ENCODE measurements at regions not wholly inside any gene's neighbourhood (a gene's known extent, or its start where the extent isn't known, plus 50 kb on each side); places are given as distances from the start of the nearest gene placed in this dataset.

DNA sequence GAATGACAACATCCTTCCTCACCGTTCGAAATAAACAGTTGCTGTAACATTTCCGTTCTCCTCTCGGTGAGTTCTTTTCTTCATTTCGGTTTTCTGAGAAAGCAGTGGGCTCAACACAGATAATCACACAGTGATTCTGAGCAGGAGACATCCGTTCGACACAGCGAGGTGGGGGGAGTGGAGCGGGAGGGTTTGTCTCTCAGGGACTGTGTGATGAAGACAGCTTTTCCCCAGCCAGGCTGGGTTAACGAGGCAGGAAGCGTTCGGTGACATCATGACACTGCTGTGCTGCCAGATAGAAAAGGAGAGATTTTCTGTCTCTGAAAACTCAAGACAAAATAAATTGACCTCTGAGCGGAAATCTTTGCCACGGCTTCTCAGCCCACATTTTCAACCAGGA is 119.3 kb downstream of the CRLF2 start:
- Histone ChIP-seq H3K4me2 (no peak overlapping the region), H3K4me3 (no peak overlapping the region), H4K20me1 (replicated peaks; ENCODE audit: insufficient read depth) (no peaks in the 10 kb centered on the region), H3K27me3 (ENCODE audit: insufficient read depth) (no peaks in the 10 kb centered on the region), H3K79me2 (replicated peaks; ENCODE audit: insufficient read depth) (no peaks in the 10 kb centered on the region), H3K9me2 (ENCODE audit: insufficient read depth) (no peaks in the 10 kb centered on the region), H3K27ac (ENCODE audit: low read depth) (no peak overlapping the region), H3K4me1 (ENCODE audit: insufficient read depth) (no peaks in the 10 kb centered on the region), H3F3A (replicated peaks; ENCODE audit: low read depth) (no peaks in the 10 kb centered on the region), H3K36me3 (ENCODE audit: insufficient read depth) (no peaks in the 10 kb centered on the region), H2AFZ (0 out of 2 replicates have a peak overlapping the region, but pooled peaks have one; percentile 76)
- no peak for ATAC-seq
- peaks cover 5% of the 10 kb centered on the region for H3K27me3 Mint-ChIP-seq (ENCODE audit: insufficient read depth, low read depth, poor library complexity)
- TF ChIP-seq EZH2 (IDR thresholded peaks at IDR 0.05; ENCODE audit: low read depth, unreplicated experiment) (no peak), STAT1 (IDR thresholded peaks at IDR 0.05; ENCODE audit: unreplicated experiment) (no peak), POLR2AphosphoS5 (IDR thresholded peaks at IDR 0.05; ENCODE audit: low read depth) (no peak), ZNF331 (CRISPR knock-in tag; IDR thresholded peaks at IDR 0.05; ENCODE audit: low read depth) (no peak), EZH2phosphoT487 (IDR thresholded peaks at IDR 0.05; ENCODE audit: unreplicated experiment) (no peak), JUNB (IDR thresholded peaks at IDR 0.05; ENCODE audit: unreplicated experiment) (no peak), CREB1 (CRISPR knock-in tag; IDR thresholded peaks at IDR 0.05; ENCODE audit: low read depth) (no peak), NANOG (IDR thresholded peaks at IDR 0.05; ENCODE audit: borderline replicate concordance) (no peak), ZNF114 (CRISPR knock-in tag; IDR thresholded peaks at IDR 0.05) (no peak)
- TF ChIP-seq, protein P1, sequence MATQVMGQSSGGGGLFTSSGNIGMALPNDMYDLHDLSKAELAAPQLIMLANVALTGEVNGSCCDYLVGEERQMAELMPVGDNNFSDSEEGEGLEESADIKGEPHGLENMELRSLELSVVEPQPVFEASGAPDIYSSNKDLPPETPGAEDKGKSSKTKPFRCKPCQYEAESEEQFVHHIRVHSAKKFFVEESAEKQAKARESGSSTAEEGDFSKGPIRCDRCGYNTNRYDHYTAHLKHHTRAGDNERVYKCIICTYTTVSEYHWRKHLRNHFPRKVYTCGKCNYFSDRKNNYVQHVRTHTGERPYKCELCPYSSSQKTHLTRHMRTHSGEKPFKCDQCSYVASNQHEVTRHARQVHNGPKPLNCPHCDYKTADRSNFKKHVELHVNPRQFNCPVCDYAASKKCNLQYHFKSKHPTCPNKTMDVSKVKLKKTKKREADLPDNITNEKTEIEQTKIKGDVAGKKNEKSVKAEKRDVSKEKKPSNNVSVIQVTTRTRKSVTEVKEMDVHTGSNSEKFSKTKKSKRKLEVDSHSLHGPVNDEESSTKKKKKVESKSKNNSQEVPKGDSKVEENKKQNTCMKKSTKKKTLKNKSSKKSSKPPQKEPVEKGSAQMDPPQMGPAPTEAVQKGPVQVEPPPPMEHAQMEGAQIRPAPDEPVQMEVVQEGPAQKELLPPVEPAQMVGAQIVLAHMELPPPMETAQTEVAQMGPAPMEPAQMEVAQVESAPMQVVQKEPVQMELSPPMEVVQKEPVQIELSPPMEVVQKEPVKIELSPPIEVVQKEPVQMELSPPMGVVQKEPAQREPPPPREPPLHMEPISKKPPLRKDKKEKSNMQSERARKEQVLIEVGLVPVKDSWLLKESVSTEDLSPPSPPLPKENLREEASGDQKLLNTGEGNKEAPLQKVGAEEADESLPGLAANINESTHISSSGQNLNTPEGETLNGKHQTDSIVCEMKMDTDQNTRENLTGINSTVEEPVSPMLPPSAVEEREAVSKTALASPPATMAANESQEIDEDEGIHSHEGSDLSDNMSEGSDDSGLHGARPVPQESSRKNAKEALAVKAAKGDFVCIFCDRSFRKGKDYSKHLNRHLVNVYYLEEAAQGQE (IDR thresholded peaks at IDR 0.05; ENCODE audit: unreplicated experiment): no peak
- TF ChIP-seq, protein P2, sequence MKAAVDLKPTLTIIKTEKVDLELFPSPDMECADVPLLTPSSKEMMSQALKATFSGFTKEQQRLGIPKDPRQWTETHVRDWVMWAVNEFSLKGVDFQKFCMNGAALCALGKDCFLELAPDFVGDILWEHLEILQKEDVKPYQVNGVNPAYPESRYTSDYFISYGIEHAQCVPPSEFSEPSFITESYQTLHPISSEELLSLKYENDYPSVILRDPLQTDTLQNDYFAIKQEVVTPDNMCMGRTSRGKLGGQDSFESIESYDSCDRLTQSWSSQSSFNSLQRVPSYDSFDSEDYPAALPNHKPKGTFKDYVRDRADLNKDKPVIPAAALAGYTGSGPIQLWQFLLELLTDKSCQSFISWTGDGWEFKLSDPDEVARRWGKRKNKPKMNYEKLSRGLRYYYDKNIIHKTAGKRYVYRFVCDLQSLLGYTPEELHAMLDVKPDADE (IDR thresholded peaks at IDR 0.05): no peak
- TF ChIP-seq, protein P3, sequence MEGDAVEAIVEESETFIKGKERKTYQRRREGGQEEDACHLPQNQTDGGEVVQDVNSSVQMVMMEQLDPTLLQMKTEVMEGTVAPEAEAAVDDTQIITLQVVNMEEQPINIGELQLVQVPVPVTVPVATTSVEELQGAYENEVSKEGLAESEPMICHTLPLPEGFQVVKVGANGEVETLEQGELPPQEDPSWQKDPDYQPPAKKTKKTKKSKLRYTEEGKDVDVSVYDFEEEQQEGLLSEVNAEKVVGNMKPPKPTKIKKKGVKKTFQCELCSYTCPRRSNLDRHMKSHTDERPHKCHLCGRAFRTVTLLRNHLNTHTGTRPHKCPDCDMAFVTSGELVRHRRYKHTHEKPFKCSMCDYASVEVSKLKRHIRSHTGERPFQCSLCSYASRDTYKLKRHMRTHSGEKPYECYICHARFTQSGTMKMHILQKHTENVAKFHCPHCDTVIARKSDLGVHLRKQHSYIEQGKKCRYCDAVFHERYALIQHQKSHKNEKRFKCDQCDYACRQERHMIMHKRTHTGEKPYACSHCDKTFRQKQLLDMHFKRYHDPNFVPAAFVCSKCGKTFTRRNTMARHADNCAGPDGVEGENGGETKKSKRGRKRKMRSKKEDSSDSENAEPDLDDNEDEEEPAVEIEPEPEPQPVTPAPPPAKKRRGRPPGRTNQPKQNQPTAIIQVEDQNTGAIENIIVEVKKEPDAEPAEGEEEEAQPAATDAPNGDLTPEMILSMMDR (conservative IDR thresholded peaks at IDR 0.05; ENCODE audit: low read depth in 2 of 2): no peak
- TF ChIP-seq, protein P4, sequence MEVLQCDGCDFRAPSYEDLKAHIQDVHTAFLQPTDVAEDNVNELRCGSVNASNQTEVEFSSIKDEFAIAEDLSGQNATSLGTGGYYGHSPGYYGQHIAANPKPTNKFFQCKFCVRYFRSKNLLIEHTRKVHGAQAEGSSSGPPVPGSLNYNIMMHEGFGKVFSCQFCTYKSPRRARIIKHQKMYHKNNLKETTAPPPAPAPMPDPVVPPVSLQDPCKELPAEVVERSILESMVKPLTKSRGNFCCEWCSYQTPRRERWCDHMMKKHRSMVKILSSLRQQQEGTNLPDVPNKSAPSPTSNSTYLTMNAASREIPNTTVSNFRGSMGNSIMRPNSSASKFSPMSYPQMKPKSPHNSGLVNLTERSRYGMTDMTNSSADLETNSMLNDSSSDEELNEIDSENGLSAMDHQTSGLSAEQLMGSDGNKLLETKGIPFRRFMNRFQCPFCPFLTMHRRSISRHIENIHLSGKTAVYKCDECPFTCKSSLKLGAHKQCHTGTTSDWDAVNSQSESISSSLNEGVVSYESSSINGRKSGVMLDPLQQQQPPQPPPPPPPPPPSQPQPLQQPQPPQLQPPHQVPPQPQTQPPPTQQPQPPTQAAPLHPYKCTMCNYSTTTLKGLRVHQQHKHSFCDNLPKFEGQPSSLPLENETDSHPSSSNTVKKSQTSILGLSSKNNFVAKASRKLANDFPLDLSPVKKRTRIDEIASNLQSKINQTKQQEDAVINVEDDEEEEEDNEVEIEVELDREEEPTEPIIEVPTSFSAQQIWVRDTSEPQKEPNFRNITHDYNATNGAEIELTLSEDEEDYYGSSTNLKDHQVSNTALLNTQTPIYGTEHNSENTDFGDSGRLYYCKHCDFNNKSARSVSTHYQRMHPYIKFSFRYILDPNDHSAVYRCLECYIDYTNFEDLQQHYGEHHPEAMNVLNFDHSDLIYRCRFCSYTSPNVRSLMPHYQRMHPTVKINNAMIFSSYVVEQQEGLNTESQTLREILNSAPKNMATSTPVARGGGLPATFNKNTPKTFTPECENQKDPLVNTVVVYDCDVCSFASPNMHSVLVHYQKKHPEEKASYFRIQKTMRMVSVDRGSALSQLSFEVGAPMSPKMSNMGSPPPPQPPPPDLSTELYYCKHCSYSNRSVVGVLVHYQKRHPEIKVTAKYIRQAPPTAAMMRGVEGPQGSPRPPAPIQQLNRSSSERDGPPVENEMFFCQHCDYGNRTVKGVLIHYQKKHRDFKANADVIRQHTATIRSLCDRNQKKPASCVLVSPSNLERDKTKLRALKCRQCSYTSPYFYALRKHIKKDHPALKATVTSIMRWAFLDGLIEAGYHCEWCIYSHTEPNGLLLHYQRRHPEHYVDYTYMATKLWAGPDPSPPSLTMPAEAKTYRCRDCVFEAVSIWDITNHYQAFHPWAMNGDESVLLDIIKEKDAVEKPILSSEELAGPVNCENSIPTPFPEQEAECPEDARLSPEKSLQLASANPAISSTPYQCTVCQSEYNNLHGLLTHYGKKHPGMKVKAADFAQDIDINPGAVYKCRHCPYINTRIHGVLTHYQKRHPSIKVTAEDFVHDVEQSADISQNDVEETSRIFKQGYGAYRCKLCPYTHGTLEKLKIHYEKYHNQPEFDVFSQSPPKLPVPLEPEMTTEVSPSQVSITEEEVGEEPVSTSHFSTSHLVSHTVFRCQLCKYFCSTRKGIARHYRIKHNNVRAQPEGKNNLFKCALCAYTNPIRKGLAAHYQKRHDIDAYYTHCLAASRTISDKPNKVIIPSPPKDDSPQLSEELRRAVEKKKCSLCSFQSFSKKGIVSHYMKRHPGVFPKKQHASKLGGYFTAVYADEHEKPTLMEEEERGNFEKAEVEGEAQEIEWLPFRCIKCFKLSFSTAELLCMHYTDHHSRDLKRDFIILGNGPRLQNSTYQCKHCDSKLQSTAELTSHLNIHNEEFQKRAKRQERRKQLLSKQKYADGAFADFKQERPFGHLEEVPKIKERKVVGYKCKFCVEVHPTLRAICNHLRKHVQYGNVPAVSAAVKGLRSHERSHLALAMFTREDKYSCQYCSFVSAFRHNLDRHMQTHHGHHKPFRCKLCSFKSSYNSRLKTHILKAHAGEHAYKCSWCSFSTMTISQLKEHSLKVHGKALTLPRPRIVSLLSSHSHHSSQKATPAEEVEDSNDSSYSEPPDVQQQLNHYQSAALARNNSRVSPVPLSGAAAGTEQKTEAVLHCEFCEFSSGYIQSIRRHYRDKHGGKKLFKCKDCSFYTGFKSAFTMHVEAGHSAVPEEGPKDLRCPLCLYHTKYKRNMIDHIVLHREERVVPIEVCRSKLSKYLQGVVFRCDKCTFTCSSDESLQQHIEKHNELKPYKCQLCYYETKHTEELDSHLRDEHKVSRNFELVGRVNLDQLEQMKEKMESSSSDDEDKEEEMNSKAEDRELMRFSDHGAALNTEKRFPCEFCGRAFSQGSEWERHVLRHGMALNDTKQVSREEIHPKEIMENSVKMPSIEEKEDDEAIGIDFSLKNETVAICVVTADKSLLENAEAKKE (CRISPR knock-in tag; IDR thresholded peaks at IDR 0.05): no peak
- H3K4me3 Mint-ChIP-seq: no peak overlapping the region
- DNase-seq (ENCODE audit: low spot score): no peak
- no peak overlapping the region for H3K27ac Mint-ChIP-seq
- peaks cover 53% of the 10 kb centered on the region for H3K36me3 Mint-ChIP-seq (ENCODE audit: low read depth)
- H3K4me1 Mint-ChIP-seq: no peaks in the 10 kb centered on the region
- peaks cover 78% of the 10 kb centered on the region for H3K9me3 Mint-ChIP-seq

Measured in GM23338 (cell line).